CD4-positive, alpha-beta T cell (primary cell): ENCODE measurements at regions not wholly inside any gene's neighbourhood (a gene's known extent, or its start where the extent isn't known, plus 50 kb on each side); places are given as distances from the start of the nearest gene placed in this dataset.

Experiments used
- ATAC-seq: fragments of 200-7000 bp; cut with Tn5 transposase; one replicate; pipeline ENCODE4 v1.10.0; 2022; ENCODE audit warnings: mild to moderate bottlenecking; ENCODE audit not compliant: poor library complexity
- CTCF ChIA-PET: fragments of 350-600 bp; sonication (Branson Sonifier 250); formaldehyde crosslinking; loops from one replicate; lab custom pipeline; 2021; ENCODE audit warnings: antibody characterized with exemption, inconsistent platforms; lab: Charles Lee
- POLR2A ChIA-PET: fragments of 350-600 bp; sonication (Branson Sonifier 250); formaldehyde crosslinking; loops from one replicate; lab custom pipeline; 2021; ENCODE audit warnings: antibody characterized with exemption, inconsistent platforms; lab: Charles Lee
- DNase-seq, 14 experiments: peaks; one replicate each; pipeline ENCODE4 v3.0.0-alpha.2; 2013 to 2020; ENCODE audit warnings: mixed read lengths in 2 of 14
- H3K27ac ChIP-seq, 2 donors: one replicate each; pipeline versions ENCODE4 v1.5.1 to v1.7.0; 2013; ENCODE audit warnings: low read length in 2 of 2, low read depth in 1 of 2, mild to moderate bottlenecking in 1 of 2
- H3K27me3 ChIP-seq, 2 experiments: 1 replicate in 1 of 2; 2 replicates in 1 of 2; pipeline versions ENCODE4 v1.6.1 to v1.7.0; 2013; ENCODE audit warnings: low read length in 2 of 2, control low read depth in 1 of 2, mild to moderate bottlenecking in 1 of 2, moderate library complexity in 1 of 2; ENCODE audit not compliant: insufficient read depth in 2 of 2, control insufficient read depth in 1 of 2
- H3K36me3 ChIP-seq: one replicate; pipeline ENCODE4 v1.6.1; 2013; ENCODE audit warnings: low read length, control low read depth; ENCODE audit not compliant: insufficient read depth
- H3K4me1 ChIP-seq: one replicate; pipeline ENCODE4 v1.6.1; 2013; ENCODE audit warnings: low read length, control low read depth; ENCODE audit not compliant: insufficient read depth
- H3K4me3 ChIP-seq: one replicate; pipeline ENCODE4 v1.5.1; 2013; ENCODE audit warnings: mild to moderate bottlenecking, low read length, moderate library complexity
- H3K9me3 ChIP-seq, 2 experiments: 1 replicate in 1 of 2; 2 replicates in 1 of 2; pipeline versions ENCODE4 v1.6.1 to v1.7.0; 2013; ENCODE audit warnings: low read length in 2 of 2, mild to moderate bottlenecking in 2 of 2, control low read depth in 1 of 2, moderate library complexity in 1 of 2; ENCODE audit not compliant: control insufficient read depth in 1 of 2, insufficient read depth in 1 of 2
- H3K27ac Mint-ChIP-seq: one replicate; pipeline ENCODE4 v1.8.0; 2020; ENCODE audit warnings: mixed read lengths
- H3K27me3 Mint-ChIP-seq: one replicate; pipeline ENCODE4 v1.8.0; 2021; ENCODE audit warnings: mixed read lengths
- H3K36me3 Mint-ChIP-seq: one replicate; pipeline ENCODE4 v1.8.0; 2021; ENCODE audit warnings: low read depth, mixed read lengths
- H3K4me1 Mint-ChIP-seq: one replicate; pipeline ENCODE4 v1.8.0; 2021; ENCODE audit warnings: low read depth, mixed read lengths
- H3K4me3 Mint-ChIP-seq: one replicate; pipeline ENCODE4 v1.8.0; 2020; ENCODE audit warnings: mild to moderate bottlenecking, mixed read lengths
- H3K9me3 Mint-ChIP-seq: one replicate; pipeline ENCODE4 v1.8.0; 2020; ENCODE audit warnings: mixed read lengths
- intact Hi-C, 2 experiments: fragments of 100-400 bp; cut with DNase I in 1 of 2; cut with micrococcal nuclease in 1 of 2; formaldehyde crosslinking; loops; one replicate each; pipeline versions ENCODE4 v1.15.1 to v1.9.0; 2023 to 2025; cut with DNase I, micrococcal nuclease
- TF ChIP-seq, protein P1 (sequence below): fragments of 200-600 bp; IDR thresholded peaks from one replicate; pipeline ENCODE4 v1.8.0; 2022; ENCODE audit warnings: antibody characterized with exemption, mild to moderate bottlenecking

DNA sequence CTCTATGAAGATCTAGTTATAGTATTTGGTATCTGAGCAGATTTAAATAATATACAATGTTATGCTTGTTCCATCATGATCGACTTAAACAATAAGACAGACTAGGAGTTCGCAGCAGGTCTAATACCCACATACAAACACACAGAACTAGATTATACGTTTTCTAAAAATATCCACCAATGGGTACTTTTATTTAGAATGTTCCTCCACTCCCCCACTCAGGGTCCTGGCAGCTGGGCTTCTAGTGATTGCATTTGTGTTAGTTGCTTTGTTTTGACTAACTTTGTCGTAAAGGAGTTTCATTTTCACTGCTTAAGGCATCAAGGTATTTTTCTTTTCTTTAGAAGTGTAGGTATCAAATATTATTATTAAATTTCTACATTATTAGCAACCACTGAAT lies 91.4 kb downstream of the RPRM start:
- peaks cover 9% of the 10 kb centered on the region for H3K9me3 Mint-ChIP-seq
- DNase-seq (no peak), ATAC-seq (no peak)
- H3K36me3 Mint-ChIP-seq: no peaks in the 10 kb centered on the region
- H3K27ac Mint-ChIP-seq: no peak overlapping the region
- Histone ChIP-seq H3K9me3 (no peaks in the 10 kb centered on the region), H3K4me1 (no peaks in the 10 kb centered on the region), H3K27ac (no peak overlapping the region), H3K27me3 (no peaks in the 10 kb centered on the region), H3K4me3 (no peak overlapping the region), H3K36me3 (no peaks in the 10 kb centered on the region)
- ChIA-PET POLR2A (no interaction called here), CTCF (no interaction called here)
- TF ChIP-seq, protein P1, sequence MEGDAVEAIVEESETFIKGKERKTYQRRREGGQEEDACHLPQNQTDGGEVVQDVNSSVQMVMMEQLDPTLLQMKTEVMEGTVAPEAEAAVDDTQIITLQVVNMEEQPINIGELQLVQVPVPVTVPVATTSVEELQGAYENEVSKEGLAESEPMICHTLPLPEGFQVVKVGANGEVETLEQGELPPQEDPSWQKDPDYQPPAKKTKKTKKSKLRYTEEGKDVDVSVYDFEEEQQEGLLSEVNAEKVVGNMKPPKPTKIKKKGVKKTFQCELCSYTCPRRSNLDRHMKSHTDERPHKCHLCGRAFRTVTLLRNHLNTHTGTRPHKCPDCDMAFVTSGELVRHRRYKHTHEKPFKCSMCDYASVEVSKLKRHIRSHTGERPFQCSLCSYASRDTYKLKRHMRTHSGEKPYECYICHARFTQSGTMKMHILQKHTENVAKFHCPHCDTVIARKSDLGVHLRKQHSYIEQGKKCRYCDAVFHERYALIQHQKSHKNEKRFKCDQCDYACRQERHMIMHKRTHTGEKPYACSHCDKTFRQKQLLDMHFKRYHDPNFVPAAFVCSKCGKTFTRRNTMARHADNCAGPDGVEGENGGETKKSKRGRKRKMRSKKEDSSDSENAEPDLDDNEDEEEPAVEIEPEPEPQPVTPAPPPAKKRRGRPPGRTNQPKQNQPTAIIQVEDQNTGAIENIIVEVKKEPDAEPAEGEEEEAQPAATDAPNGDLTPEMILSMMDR: no peak
- no peaks in the 10 kb centered on the region for H3K27me3 Mint-ChIP-seq
- no peak overlapping the region for H3K4me3 Mint-ChIP-seq
- intact Hi-C loops: no loop called here
- no peaks in the 10 kb centered on the region for H3K4me1 Mint-ChIP-seq

DNA sequence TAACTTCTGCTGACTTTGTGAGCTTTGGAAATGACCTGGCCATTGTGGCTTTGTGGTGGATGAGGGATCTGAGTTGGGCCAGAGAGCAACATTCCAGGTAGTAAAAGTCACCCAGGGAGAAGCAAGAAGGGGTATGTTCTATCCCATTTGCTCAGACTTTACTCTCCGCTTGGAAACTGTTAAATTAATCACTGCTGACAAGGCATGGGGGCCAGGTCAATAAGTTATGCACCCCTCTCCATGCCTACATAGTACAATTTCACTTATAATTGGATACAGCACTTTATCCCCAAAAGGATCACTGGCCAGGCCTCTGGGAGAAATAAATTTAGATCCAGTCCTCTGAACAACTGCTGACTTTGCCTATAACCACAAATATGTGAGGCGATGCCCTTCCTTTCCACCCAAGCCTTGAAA lies 92.1 kb downstream of the RPRM start:
- TF ChIP-seq, protein P1: no peak
- peaks cover 9% of the 10 kb centered on the region for H3K9me3 Mint-ChIP-seq
- H3K9me3 ChIP-seq: no peaks in the 10 kb centered on the region
- no peaks in the 10 kb centered on the region for H3K27me3 Mint-ChIP-seq
- H3K27ac Mint-ChIP-seq: no peak overlapping the region
- ChIA-PET POLR2A (no interaction called here), CTCF (no interaction called here)
- H3K27me3 ChIP-seq: no peaks in the 10 kb centered on the region
- no peaks in the 10 kb centered on the region for H3K36me3 ChIP-seq
- no peak for DNase-seq
- no peak for ATAC-seq
- no peak overlapping the region for H3K4me3 ChIP-seq
- intact Hi-C loops: no loop called here
- H3K36me3 Mint-ChIP-seq: no peaks in the 10 kb centered on the region
- H3K4me1 Mint-ChIP-seq: no peaks in the 10 kb centered on the region
- H3K27ac ChIP-seq: no peak overlapping the region
- no peaks in the 10 kb centered on the region for H3K4me1 ChIP-seq
- H3K4me3 Mint-ChIP-seq: no peak overlapping the region

DNA sequence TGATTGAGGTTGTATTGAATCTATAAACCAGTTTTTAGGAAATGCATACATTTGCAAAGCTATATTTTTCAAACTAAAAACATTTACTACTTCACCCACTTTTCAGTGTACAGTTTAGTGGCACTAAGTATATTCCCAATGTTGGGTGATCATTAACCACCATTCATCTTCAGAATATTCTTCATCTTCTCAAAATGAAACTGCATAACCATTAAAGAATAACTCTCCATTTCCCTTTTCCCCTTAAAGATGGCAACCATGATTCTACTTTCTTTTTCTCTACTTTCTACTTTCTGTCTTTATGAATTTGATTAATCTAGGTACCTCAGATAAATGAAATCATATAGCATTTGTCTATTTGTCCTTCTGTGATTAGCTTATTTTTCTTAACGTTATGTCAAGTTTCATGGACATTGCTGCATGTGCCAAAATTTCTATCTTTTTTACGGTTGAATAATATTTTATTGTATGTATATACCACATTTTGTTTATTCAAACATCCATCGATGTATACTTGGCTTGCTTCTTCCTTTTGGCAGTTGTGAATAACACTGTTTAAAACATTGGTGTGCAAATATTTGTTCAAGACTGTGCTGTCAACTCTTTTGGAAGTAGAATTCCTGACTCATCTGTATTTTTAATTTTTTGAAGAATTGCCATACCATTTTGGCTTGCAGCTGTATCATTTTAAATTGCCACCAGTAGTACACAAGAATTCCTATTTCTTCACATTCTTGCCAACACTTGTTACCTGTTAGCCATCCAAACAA lies 104.9 kb downstream of the RPRM start:
- H3K27ac Mint-ChIP-seq: no peak overlapping the region
- CTCF ChIA-PET: no interaction called here

More for the DNA sequence above, 104.9 kb downstream of the RPRM start:
- no peaks in the 10 kb centered on the region for H3K4me1 ChIP-seq
- no peaks in the 10 kb centered on the region for H3K4me1 Mint-ChIP-seq
- H3K36me3 Mint-ChIP-seq: no peaks in the 10 kb centered on the region
- no peak overlapping the region for H3K4me3 ChIP-seq
- H3K27me3 Mint-ChIP-seq: no peaks in the 10 kb centered on the region
- no peak overlapping the region for H3K4me3 Mint-ChIP-seq
- no peaks in the 10 kb centered on the region for H3K27me3 ChIP-seq
- peaks cover 2% of the 10 kb centered on the region for H3K9me3 Mint-ChIP-seq
- no peaks in the 10 kb centered on the region for H3K36me3 ChIP-seq
- DNase-seq: no peak
- intact Hi-C loops: no loop called here
- H3K27ac ChIP-seq: no peak overlapping the region
- TF ChIP-seq, protein P1: no peak
- no peaks in the 10 kb centered on the region for H3K9me3 ChIP-seq
- POLR2A ChIA-PET: no interaction called here
- ATAC-seq: no peak
